GM12873 (cell line): ENCODE measurements at regions not wholly inside any gene's neighbourhood (a gene's known extent, or its start where the extent isn't known, plus 50 kb on each side); places are given as distances from the start of the nearest gene placed in this dataset.

Experiments used
- CTCF ChIP-seq: IDR thresholded peaks from 2 replicates; pipeline ENCODE4 v1.5.1; 2012; ENCODE audit warnings: low read depth, mild to moderate bottlenecking, moderate library complexity, low read length, control low read depth; ENCODE audit not compliant: insufficient read depth; ENCODE audit errors: missing control alignments

- TF ChIP-seq CTCF = no peak
Measured at GRCh38 chr3:150357923-150358607, 50.0 kb upstream of the TSC22D2 start.

GRCh38 chr3:150357140-150357539, 51.0 kb upstream of the TSC22D2 start:
- no peak for TF ChIP-seq CTCF

GRCh38 chr3:150355574-150355973, 52.5 kb upstream of the TSC22D2 start:
- TF ChIP-seq CTCF = no peak

- no peak for TF ChIP-seq CTCF
Measured at GRCh38 chr3:150352931-150353330, 55.2 kb upstream of the TSC22D2 start.

GRCh38 chr3:150351398-150351797, 56.7 kb upstream of the TSC22D2 start:
- TF ChIP-seq CTCF = no peak

- TF ChIP-seq CTCF = no peak
Measured at GRCh38 chr3:150349314-150350097, 58.6 kb upstream of the TSC22D2 start.

- no peak for TF ChIP-seq CTCF
Measured at GRCh38 chr3:150348500-150348899, 59.6 kb upstream of the TSC22D2 start.
